Activated CD4-positive, alpha-beta memory T cell treated with anti-CD3 and anti-CD28 coated beads for 36 hours (primary cell): ENCODE measurements at regions not wholly inside any gene's neighbourhood (a gene's known extent, or its start where the extent isn't known, plus 50 kb on each side); places are given as distances from the start of the nearest gene placed in this dataset.

ENCODE experiments used
- CTCF ChIA-PET: fragments of 350-600 bp; sonication (Branson Sonifier 250); formaldehyde crosslinking; loops from one replicate; lab custom pipeline; 2021; ENCODE audit warnings: antibody characterized with exemption, inconsistent platforms; lab: Charles Lee
- POLR2A ChIA-PET: fragments of 350-600 bp; sonication (Branson Sonifier 250); formaldehyde crosslinking; loops from one replicate; lab custom pipeline; 2021; ENCODE audit warnings: antibody characterized with exemption; lab: Charles Lee
- DNase-seq: peaks from one replicate; pipeline ENCODE4 v3.0.0-alpha.2; 2020
- H3K27ac Mint-ChIP-seq: one replicate; pipeline ENCODE4 v1.8.0; 2021; ENCODE audit warnings: mixed read lengths
- H3K27me3 Mint-ChIP-seq: one replicate; pipeline ENCODE4 v1.8.0; 2021; ENCODE audit warnings: mixed read lengths
- H3K36me3 Mint-ChIP-seq: one replicate; pipeline ENCODE4 v1.8.0; 2021; ENCODE audit warnings: mixed read lengths
- H3K4me1 Mint-ChIP-seq: one replicate; pipeline ENCODE4 v1.8.0; 2021; ENCODE audit warnings: low read depth, mixed read lengths
- H3K4me3 Mint-ChIP-seq: one replicate; pipeline ENCODE4 v1.8.0; 2021; ENCODE audit warnings: mild to moderate bottlenecking, mixed read lengths
- H3K9me3 Mint-ChIP-seq: one replicate; pipeline ENCODE4 v1.8.0; 2021; ENCODE audit warnings: mixed read lengths
- intact Hi-C: fragments of 100-400 bp; cut with micrococcal nuclease; formaldehyde crosslinking; loops from one replicate; pipeline ENCODE4 v1.15.1; 2023

DNA sequence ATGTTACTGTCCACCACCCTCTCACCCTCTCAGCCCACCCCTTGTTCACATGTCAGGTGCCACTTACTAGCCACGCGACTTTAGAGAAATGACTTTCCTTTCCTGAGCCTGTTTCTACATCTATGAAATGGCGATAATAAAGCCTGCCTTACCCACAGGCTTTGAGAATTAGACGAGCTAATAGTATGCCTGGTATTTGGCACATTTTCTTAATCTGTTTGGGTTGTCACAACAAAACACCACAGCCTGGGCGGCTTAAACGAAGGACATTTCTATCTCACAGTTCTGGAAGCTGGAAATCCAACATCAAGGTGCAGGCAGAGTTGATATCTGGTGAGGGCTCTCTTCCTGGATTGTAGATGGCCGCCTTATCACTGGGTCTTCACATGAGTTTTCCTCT lies 273.9 kb upstream of the FMN2 start:
- no peaks in the 10 kb centered on the region for H3K36me3 Mint-ChIP-seq

DNA sequence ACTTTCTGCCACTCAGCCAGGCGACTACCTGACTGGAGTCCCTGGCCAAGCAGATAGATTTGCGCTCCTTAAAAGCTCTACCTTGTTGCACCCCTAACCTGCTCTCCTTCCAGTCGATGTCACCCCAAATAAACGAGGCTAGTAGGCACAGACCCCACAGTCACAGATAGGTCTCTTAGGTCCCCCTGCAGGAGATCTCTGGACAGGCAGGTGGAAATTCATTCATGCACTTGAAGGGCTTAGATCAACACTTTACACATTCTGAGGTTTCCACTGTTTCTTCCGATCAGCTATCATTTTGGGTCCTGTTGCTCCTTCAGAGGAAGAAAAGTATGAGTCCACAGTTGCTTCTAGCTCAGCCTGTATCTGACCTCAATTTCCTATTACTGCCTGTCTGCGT lies 272.6 kb upstream of the FMN2 start:
- Mint-ChIP-seq H3K27me3 (no peaks in the 10 kb centered on the region), H3K4me1 (peaks cover 18% of the 10 kb centered on the region), H3K36me3 (no peaks in the 10 kb centered on the region), H3K27ac (no peak overlapping the region), H3K9me3 (no peaks in the 10 kb centered on the region), H3K4me3 (no peak overlapping the region)
- ChIA-PET CTCF (interaction anchor here (0.6 to 1.5 kb wide), 10 partner anchors 18 to 511 kb away, joined by 3 to 7 read pairs (median 3); no protein-coding TSS in a partner anchor), POLR2A (interaction anchor here (0.6 to 1.0 kb wide), 2 partner anchors 101 to 112 kb away, joined by 3 to 5 read pairs; no protein-coding TSS in a partner anchor)
- DNase-seq: peak; percentile 20
- intact Hi-C loops: loop anchor here (1.0 to 5.0 kb wide), 2 partner anchors 412 to 511 kb away; no protein-coding TSS in a partner anchor

More for the DNA sequence above, 273.9 kb upstream of the FMN2 start:
- POLR2A ChIA-PET: interaction anchor here (1.0 kb wide), 2 partner anchors 99 to 100 kb away, joined by 4 to 5 read pairs; no protein-coding TSS in a partner anchor
- Mint-ChIP-seq H3K4me1 (peaks cover 19% of the 10 kb centered on the region), H3K4me3 (no peak overlapping the region), H3K27me3 (no peaks in the 10 kb centered on the region), H3K9me3 (no peaks in the 10 kb centered on the region), H3K27ac (no peak overlapping the region)
- intact Hi-C loops: loop anchor here (5.0 kb wide), 1 partner anchor 410 kb away; no protein-coding TSS in a partner anchor
- no peak for DNase-seq
- CTCF ChIA-PET: interaction anchor here (0.6 to 2.2 kb wide), 4 partner anchors 16 to 96 kb away, joined by 3 to 6 read pairs (median 3); no protein-coding TSS in a partner anchor

DNA sequence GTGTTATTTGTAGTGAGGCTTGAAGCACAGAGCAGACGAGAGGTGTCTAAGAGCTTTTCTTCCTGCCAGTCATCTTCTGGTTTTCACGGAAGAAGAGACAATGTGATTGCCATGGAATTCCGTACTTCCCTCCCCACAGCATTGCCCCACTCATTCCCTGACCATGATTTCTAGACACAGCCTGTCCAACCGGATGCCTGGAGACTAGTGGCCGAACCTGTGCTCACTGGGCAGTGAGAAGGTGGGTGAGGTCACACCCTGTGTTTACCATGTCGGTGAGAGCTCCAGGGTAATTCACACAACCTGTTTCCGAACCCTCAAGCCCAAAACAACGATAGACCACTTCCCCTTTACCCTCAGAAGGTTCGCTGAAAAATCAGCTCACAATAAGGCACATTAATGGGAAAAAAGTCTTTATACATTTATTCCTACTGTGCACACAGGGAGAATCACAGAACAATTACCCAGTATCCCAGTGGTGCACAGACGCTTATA lies 271.9 kb upstream of the FMN2 start:
- Mint-ChIP-seq H3K36me3 (no peaks in the 10 kb centered on the region), H3K27me3 (no peaks in the 10 kb centered on the region), H3K4me3 (no peak overlapping the region), H3K4me1 (peaks cover 11% of the 10 kb centered on the region), H3K27ac (no peak overlapping the region), H3K9me3 (no peaks in the 10 kb centered on the region)
- intact Hi-C loops: loop anchor here (1.0 to 5.0 kb wide), 2 partner anchors 413 to 512 kb away; no protein-coding TSS in a partner anchor
- no peak for DNase-seq
- CTCF ChIA-PET: interaction anchor here (0.6 to 1.5 kb wide), 6 partner anchors 18 to 512 kb away, joined by 3 to 7 read pairs (median 3); no protein-coding TSS in a partner anchor
- POLR2A ChIA-PET: no interaction called here

- Mint-ChIP-seq H3K27me3 (no peaks in the 10 kb centered on the region), H3K4me3 (no peak overlapping the region), H3K9me3 (no peaks in the 10 kb centered on the region), H3K36me3 (no peaks in the 10 kb centered on the region), H3K4me1 (peaks cover 8% of the 10 kb centered on the region), H3K27ac (no peak overlapping the region)
- POLR2A ChIA-PET: no interaction called here
- CTCF ChIA-PET: no interaction called here
- DNase-seq: no peak
- intact Hi-C loops: no loop called here
These were observed 267.8 kb upstream of the FMN2 start for GRCh38 chr1:239823852-239824251.

- H3K9me3 Mint-ChIP-seq: no peaks in the 10 kb centered on the region
- no peaks in the 10 kb centered on the region for H3K27me3 Mint-ChIP-seq
- no peak for DNase-seq
- peaks cover 8% of the 10 kb centered on the region for H3K4me1 Mint-ChIP-seq
- intact Hi-C loops: no loop called here
- no peak overlapping the region for H3K4me3 Mint-ChIP-seq
- no peaks in the 10 kb centered on the region for H3K36me3 Mint-ChIP-seq
- ChIA-PET CTCF (no interaction called here), POLR2A (no interaction called here)
- no peak overlapping the region for H3K27ac Mint-ChIP-seq
These were observed 265.5 kb upstream of the FMN2 start for GRCh38 chr1:239826211-239826610.

DNA sequence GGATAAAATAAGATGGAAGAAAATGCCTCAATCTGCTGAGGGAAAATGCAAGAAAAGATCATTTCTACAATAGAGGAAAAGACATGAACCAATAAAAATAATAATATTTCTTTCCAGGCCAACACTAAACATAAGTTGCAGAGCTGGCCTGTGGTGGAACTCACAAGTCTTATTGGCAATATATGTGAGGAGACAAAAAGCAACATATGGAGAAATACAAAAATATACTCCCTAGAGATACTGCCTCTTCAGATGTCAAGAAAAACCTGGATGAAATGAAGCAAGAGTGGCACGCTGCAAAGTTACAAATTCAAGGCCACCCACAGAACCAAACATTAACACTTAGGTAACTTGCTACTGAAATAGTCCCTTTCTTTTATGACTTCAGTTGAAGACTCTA lies 264.9 kb upstream of the FMN2 start:
- ChIA-PET POLR2A (no interaction called here), CTCF (no interaction called here)
- intact Hi-C loops: no loop called here
- Mint-ChIP-seq H3K36me3 (no peaks in the 10 kb centered on the region), H3K4me1 (peaks cover 8% of the 10 kb centered on the region), H3K27ac (no peak overlapping the region), H3K27me3 (no peaks in the 10 kb centered on the region), H3K9me3 (no peaks in the 10 kb centered on the region), H3K4me3 (no peak overlapping the region)
- DNase-seq: no peak

DNA sequence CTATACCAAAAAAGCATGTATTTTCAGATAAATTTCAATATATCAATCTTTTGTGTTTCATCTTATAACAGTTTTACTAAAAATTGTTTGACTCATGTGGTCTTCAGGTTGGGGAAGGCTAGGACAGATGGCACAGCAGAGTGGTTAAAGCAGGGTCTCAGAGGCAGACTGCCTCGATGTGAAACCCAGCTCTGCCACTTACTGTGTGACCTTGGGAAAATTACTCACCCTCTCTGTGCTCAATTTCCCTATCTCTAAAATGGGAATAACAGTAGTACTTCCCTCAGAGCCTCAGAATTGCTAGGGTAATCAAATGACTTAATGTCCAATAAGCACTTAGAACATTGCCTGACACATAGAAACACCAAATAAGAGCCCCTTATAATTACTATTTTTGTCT lies 262.1 kb upstream of the FMN2 start:
- Mint-ChIP-seq H3K4me1 (peaks cover 11% of the 10 kb centered on the region), H3K27me3 (no peaks in the 10 kb centered on the region), H3K36me3 (no peaks in the 10 kb centered on the region), H3K9me3 (no peaks in the 10 kb centered on the region), H3K27ac (no peak overlapping the region), H3K4me3 (no peak overlapping the region)
- ChIA-PET POLR2A (no interaction called here), CTCF (no interaction called here)
- intact Hi-C loops: no loop called here
- no peak for DNase-seq

DNA sequence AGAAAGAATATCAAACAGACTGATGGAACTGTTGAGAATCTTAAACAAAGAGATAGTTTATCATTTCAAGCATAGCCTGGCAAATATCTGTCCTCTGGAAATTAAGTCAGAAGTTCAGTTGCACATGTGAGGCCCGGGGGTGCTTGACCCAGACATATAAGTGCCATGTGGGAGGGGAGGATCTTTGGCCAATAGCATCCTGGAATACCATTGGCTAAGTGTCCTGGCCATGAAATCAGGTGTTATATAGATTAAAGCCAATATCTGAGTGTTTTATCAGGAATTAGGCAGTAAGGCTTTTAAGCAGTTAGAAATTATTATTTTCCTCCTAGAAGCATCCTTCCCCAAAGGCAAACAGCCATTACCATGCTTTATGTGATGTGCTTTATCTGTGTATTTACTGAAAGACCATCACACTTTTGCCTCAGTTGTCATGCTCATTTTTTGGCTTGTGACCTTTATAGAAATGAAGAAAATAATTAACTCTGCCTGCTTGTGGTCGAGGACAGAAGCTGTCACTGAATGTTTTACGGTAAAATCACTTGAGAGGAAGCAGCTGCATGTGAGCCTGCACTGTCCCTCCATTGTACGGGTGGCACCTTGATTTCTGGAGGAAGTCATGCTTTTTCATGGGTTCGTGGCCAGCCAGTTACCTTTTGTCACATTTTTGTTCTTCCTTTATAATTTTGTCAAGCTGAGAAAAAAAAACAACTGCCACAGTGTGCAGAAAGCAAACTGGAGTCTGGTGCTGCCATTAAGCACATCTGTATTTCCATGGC lies 259.9 kb upstream of the FMN2 start:
- intact Hi-C loops: no loop called here
- POLR2A ChIA-PET: no interaction called here
- Mint-ChIP-seq H3K27ac (no peak overlapping the region), H3K36me3 (no peaks in the 10 kb centered on the region), H3K27me3 (no peaks in the 10 kb centered on the region), H3K4me3 (no peak overlapping the region), H3K4me1 (peaks cover 4% of the 10 kb centered on the region), H3K9me3 (no peaks in the 10 kb centered on the region)
- CTCF ChIA-PET: no interaction called here
- no peak for DNase-seq

- intact Hi-C loops: no loop called here
- Mint-ChIP-seq H3K27me3 (no peaks in the 10 kb centered on the region), H3K4me1 (peaks cover 4% of the 10 kb centered on the region), H3K4me3 (no peak overlapping the region), H3K27ac (no peak overlapping the region), H3K36me3 (no peaks in the 10 kb centered on the region), H3K9me3 (no peaks in the 10 kb centered on the region)
- DNase-seq: no peak
- CTCF ChIA-PET: no interaction called here
- POLR2A ChIA-PET: no interaction called here
These were observed 258.0 kb upstream of the FMN2 start for GRCh38 chr1:239833723-239834122.

- ChIA-PET POLR2A (no interaction called here), CTCF (no interaction called here)
- intact Hi-C loops: no loop called here
- Mint-ChIP-seq H3K9me3 (no peaks in the 10 kb centered on the region), H3K36me3 (no peaks in the 10 kb centered on the region), H3K27ac (no peak overlapping the region), H3K4me3 (no peak overlapping the region), H3K27me3 (no peaks in the 10 kb centered on the region), H3K4me1 (peaks cover 4% of the 10 kb centered on the region)
- no peak for DNase-seq
These were observed 255.7 kb upstream of the FMN2 start for GRCh38 chr1:239835946-239836440.

DNA sequence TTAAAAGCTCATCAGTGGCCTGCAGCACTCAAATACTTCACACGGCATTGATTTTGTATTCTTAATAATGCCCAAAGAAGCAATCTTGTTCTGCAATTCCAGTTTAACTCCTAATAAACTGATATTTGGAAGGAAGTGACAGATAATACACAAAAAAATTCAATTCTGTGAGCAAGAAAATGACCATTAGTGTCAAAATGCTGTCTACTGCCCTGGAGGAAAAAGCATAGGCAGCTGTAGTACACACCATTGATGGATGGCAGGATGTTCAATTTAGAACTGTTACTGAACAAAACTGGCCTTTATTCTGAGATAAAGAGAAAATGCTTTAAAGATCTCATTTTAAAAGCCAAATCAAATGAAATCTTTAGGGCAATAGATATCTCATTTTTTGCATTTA lies 251.3 kb upstream of the FMN2 start:
- POLR2A ChIA-PET: no interaction called here
- Mint-ChIP-seq H3K27ac (no peak overlapping the region), H3K4me3 (no peak overlapping the region), H3K4me1 (no peaks in the 10 kb centered on the region), H3K9me3 (no peaks in the 10 kb centered on the region), H3K27me3 (no peaks in the 10 kb centered on the region), H3K36me3 (no peaks in the 10 kb centered on the region)
- CTCF ChIA-PET: no interaction called here
- intact Hi-C loops: no loop called here
- DNase-seq: no peak

DNA sequence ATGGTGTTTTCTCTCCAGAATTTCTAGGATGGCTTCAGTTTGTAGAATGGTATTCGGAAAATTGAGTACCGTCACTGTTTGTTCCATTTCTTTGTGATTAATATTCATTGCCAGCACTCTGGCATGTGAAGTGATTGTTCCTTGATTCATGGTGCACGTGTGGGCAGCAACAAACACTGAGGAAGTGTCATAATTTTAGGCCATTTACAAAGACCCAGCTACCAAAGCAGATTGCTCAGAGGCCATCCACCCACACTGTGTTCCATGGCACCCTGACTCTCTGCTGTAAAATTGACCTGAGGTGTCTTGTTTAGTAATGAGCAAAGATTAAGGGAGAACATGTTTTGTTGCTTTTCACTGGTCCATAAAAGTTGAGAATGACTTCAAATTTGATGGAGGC lies 250.9 kb upstream of the FMN2 start:
- Mint-ChIP-seq H3K27me3 (no peaks in the 10 kb centered on the region), H3K9me3 (no peaks in the 10 kb centered on the region), H3K27ac (no peak overlapping the region), H3K4me1 (no peaks in the 10 kb centered on the region), H3K4me3 (no peak overlapping the region), H3K36me3 (no peaks in the 10 kb centered on the region)
- no peak for DNase-seq
- CTCF ChIA-PET: interaction anchor here (1.3 kb wide), 1 partner anchor 22 kb away, joined by 3 read pairs; no protein-coding TSS in a partner anchor
- intact Hi-C loops: no loop called here
- POLR2A ChIA-PET: no interaction called here
